ENCODE measurements at regions not wholly inside any gene's neighbourhood (a gene's known extent, or its start where the extent isn't known, plus 50 kb on each side); places are given as distances from the start of the nearest gene placed in this dataset.
"Not testable (repeated sequence)": the region's sequence is repeated elsewhere in the genome, so short reads cannot be mapped to it uniquely, and the experiment has no call there.

DNA sequence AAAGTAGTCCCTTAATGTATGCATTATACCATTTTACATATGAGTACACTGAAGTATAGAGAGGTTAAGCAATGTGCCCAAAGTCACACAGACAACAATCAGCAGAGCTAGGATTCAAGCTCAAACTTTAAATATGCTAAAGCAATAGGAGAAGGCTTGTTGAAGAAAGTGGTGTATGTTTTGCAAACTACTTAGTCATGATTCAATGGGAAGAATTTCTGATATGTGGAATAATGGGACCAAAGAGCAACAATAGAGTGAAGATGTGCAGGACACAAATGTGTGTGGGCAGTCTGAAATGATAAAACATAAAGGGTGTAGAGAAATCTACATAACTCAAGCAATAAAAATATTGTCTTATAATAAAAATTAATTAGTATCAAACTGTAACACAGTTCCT lies 109.0 kb upstream of the ARSJ start:
- no peak for DNase-seq

DNA sequence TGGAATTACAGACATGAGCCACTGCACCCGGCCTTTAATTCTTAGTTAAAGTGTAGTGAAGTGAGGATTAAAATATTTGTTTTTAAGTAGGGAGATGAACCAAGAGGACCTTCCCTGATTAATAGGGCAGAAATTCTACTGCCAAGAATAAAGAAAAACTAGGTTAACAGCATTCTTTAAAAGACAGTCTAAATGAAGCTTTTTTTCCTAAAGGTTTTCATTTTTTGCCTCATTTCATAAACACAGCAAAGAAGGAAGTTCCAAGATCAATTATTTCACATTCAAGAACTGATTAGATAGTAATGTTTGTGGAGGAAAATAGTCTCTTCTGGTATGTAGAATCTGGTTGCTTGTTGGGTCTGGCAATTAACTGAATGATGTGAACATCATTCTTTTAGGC lies 112.1 kb upstream of the ARSJ start:
- no peak for DNase-seq

DNA sequence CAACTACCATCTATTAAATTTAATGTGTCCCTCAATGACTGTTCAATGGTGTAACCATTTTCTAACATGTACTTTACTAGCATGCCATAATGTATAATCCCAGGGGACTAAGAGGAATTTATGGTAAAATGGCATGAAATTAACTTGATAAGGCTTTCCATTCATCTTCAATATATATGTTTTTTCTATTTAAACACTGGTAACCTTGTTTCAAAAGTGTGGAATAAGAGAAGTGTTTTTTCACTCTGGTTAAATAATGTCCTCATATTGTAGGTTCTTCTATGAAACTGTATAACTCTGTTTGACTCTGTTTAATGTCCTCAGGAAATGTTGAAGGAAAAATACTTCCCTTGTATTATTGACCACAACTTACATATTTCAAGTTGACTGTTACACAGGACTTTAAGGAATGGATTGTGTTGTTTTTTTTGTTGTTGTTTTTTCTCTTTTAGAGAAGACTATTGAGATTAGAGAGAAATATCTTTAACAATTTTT lies 113.8 kb upstream of the ARSJ start:
- no peak for DNase-seq

DNA sequence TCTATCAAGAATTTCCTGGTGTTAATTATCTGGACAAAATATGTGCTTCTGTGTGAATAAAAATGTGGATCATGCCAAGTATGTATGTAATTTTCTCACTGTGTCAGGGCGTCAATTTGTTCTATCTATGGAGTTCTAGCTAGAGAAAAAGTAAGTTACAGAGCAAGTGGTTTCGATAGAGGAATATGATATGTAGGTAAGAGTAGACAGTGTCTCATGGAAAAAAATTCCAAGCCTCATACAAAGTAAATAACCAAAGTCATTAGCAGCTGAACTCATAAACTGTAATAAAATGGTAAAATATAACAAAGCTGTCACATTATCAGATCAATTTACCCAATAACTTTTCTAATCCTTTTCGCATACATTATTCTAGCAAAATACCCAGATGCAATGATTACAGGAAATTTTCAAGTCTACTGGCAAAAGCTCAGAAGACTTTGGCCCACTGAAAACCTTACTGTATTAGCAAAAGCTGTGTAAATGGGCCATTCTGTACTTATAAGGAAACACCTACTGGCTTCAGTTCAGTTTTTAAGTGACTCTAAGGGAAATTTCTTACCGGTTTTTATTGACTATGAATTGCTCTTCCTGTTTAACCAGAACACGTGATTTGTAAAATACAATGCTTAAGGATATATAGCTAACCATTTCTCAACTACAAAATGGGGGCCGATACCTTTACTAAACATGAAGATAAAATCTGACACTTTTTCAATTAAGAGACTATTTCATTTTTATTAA lies 121.0 kb upstream of the ARSJ start:
- DNase-seq, result no peak

GRCh38 chr4:114103908-114104307 lies 124.5 kb upstream of the ARSJ start:
- no peak for DNase-seq

DNA sequence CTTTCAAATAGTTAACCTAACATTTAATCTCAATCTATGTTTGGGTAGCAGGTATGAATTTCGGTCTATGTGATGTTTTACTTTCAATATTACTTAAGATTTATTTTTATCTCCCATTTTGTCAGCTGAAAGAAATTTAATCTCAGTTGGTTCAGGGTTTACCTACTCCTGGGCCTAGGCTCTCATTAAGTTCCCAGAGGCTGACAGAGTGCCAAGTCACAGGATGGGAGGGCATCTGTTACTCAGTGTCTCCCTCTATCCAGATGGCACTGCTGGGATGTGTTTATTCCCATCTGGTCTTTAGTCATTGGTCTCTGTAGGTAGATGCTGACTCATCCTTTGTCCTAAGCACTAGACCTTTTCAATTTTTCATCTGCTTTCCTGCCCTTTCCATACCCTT lies 129.4 kb upstream of the ARSJ start:
- DNase-seq, result no peak

DNA sequence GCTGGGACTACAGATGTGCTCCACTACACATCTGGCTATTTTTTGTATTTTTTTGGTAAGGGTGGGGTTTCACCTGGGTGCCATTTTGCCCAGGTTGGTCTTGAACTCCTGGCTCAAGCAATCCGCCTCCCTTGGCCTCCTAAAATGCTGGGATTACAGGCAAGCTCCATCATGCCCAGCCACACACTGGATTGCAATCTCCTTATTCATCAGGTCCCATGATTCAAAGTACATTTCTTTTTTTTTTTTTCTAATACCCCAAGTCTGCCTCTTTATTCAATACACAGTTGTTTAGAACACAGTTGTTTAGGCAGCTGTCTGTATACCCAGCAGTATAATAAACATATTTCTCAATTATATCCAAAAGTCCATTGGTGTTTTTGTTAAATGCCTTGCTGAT lies 130.3 kb upstream of the ARSJ start:
- no peak for DNase-seq

DNA sequence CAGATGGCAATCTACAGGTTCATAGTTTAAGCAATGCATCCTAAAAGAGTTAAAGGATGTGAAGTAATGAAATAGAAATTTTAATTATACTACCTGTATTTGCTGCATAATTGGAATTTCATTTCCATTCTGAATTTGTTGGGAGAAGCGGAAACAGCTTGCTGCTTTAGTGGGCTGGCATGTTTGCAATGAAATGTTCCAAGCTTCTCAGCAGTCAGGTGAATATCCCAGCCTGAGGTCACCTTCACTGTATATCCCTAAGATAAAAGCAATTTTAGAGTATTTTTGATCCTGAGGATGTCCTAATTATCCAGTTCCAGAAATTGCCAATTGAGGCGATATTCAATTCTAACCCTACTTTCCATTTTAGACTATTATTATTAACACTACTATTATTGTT lies 136.1 kb upstream of the ARSJ start:
- DNase-seq, result no peak

DNA sequence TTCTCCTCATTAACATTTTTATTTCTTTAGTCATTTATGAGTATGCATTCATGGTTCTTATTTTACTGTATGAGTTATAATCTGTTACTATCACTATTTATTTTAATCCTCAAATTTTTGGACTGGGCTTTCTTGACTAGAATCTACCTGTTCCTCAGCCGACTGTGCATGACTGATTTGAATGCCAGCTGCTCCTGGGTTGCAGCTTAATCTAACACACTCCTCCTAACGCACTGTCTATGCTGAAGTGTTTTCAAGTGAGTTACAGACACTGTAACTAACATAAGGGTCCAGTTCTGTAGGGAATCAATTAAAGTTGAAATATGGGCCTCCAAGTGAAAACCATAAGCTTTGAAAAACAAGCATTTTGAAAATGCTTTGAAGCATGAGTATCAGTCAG lies 137.4 kb upstream of the ARSJ start:
- no peak for DNase-seq

DNA sequence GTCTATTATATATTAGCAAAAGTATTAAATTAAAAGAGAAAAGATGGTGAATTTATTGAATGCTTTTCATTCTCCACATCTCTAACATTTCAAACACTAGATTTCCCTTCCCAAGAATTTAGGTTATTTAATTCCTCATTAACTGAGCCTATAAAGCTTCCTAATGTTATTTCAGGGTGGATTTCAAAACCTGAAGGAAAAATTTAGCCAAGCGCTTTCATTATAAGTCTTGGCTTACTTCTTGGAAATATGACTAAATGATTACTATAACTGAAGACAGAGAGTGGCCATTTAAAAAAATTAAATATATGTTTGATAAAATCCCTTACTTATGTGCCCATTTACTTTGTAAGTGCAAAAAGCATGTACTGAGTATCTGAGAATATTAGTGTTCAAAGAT lies 141.8 kb upstream of the ARSJ start:
- no peak for DNase-seq

GRCh38 chr4:114132199-114132598 lies 152.8 kb upstream of the ARSJ start:
- no peak for DNase-seq

DNA sequence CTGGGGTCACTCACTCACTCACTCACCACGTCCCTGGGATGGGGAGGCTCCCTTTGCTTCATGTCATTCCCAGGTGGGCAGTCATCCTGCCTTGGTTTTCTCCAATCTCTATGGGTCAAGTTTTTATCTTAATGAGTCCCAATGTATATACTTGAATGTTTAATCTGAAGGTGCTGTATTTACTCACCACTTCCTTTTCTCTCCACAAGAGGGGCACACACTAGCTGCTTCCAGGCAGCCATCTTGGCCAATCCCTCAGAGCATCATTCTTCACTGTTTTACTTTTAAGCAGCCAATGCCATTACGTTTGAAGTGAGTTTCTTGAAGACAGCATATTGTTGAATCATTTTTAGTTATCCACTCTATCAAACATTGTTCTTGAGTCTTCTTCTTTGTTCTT lies 153.4 kb upstream of the ARSJ start:
- no peak for DNase-seq

DNA sequence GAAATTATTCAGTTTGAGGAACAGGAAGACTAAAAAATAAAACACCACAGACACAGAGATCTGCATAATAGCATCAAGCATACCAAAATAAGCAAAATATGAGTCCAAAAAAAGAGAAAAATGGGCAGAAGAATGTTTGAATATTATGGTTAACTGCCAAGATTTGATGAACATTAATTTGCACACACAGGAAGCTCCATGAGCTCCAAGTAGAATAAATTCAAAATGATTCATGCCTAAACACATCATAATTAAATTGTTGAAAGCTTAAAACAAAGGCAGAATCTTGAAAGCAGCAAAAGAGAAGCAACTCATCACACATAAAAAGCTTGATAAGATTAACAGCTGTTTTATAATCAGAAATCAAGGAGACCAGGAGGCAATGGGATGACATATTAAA lies 156.6 kb upstream of the ARSJ start:
- DNase-seq, result no peak

- DNase-seq, result no peak
Observed at GRCh38 chr4:114137984-114138383, 158.5 kb upstream of the ARSJ start.

DNA sequence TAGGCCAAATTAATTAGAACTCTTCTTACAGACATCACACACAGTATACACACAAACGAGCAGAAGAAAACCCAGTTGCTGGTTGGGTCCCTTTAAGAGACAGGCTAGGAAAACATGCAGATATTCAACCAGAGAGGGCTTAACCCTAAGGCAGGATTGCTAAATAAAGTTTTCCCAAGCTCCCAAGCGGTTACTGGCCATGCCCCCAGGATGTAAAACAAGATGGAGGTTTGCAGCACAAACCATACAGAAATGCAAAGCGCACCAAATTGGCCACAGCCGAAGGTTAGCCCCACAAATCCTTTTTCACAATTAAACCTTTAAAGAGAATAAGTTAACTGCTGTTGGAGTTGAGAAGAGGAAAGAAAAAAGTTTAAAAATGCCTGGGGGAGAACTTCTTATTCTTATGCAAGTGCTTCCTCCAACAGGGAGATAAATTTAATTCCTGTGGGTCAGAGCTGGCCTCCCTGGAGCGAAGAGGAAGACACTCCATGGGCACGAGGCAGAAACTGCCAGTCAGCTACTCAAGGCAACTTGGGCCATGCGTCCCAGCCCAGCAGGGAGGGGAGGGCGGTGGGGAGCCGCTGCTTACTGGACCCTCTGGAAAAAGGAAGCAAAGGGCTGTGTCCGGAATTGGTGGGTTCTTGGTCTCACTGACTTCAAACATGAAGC lies 167.6 kb upstream of the ARSJ start:
- no peak for DNase-seq

DNA sequence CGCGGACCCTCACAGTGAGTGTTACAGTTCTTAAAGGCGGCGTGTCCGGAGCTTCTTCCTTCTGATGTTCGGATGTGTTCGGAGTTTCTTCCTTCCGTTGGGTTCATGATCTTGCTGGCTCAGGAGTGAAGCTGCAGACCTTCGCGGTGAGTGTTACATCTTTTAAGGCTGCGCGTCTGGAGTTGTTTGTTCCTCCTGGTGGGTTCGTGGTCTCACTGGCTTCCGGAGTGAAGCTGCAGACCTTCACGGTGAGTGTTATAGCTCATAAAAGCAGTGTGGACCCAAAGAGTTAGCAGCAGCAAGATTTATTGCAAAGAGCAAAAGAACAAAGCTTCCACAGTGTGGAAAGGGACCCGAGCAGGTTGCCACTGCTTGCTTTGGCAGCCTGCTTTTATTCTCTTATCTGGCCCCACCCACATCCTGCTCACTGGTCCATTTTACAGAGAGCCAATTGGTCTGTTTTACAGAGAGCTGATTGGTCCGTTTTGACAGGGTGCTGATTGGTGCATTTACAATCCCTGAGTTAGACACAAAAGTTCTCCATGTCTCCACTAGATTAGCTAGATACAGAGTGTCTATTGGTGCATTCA lies 168.3 kb upstream of the ARSJ start:
- not testable (repeated sequence) for DNase-seq

DNA sequence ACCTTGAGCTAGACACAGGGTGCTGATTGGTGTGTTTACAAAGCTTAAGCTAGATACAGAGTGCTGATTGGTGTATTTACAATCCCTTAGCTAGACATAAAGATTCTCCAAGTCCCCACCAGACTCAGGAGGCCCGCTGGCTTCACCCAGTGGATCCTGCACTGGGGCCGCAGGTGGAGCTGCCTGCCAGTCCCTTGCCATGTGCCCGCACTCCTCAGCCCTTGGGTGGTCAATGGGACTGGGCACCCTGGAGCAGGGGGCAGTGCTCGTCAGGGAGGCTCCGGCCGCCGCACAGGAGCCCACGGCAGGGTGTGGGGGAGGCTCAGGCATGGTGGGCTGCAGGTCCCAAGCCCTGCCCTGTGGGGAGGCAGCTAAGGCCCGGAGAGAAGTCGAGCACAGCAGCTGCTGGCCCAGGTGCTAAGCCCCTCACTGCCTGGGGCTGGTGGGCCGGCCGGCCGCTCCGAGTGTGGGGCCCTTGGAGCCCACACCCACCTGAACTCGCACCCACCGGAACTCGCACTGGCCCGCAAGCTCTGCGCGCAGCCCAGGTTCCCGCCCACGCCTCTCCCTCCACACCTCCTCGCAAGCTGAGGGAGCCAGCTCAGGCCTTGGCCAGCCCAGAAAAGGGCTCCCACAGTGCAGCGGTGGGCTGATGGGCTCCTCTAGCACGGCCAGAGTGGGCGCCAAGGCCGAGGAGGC lies 169.1 kb upstream of the ARSJ start:
- not testable (repeated sequence) for DNase-seq

GRCh38 chr4:114156371-114156770 lies 176.9 kb upstream of the ARSJ start:
- no peak for DNase-seq

GRCh38 chr4:114161809-114162208 lies 182.4 kb upstream of the ARSJ start:
- no peak for DNase-seq

- no peak for DNase-seq
Observed at GRCh38 chr4:114163051-114163450, 183.6 kb upstream of the ARSJ start.

DNA sequence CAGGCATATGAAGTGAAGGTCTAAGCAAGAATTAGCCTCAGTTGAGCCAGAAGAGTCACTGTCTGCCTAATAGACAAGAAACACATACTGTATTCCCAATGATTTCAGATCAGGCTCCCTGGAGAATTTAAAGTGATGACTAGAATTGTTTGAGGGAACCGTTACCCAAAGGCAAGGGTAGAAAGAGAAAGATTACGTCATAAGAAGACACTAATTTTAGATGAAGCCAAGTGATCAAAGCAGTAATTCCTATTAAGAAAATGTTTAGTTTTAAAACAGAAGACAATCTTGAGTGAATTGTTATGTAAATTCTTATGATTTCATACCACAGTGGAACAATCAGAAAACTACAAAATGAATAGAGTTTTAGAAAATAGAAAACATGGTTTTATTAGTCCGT lies 194.5 kb upstream of the ARSJ start:
- DNase-seq, result no peak

GRCh38 chr4:114177628-114178027 lies 198.2 kb upstream of the ARSJ start:
- DNase-seq, result no peak

- DNase-seq, result no peak
Observed at GRCh38 chr4:114178392-114178791, 198.9 kb upstream of the ARSJ start.

DNA sequence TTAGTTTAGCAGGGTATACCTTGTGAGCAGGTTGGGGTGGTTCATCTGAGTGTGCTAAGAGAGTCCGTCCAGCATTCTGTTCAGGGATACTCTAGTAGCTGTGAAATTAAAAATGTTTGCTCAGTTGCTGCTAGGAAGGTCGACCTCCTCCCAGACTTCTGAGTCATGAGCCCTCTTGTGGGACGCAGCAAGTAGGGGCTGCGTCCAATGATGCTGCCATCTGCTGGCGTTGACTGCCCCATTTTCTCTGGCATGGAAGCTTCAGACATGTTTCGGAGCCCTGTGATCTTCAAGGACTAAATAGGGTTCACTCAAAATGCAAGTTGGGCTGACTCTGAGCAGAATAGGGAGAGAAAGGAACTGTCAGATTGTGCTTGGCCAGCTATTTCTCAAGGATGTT lies 201.0 kb upstream of the ARSJ start:
- no peak for DNase-seq

Measured in NCI-H1048 (cell line).